ENCODE measurements at regions not wholly inside any gene's neighbourhood (a gene's known extent, or its start where the extent isn't known, plus 50 kb on each side); places are given as distances from the start of the nearest gene placed in this dataset.

DNA sequence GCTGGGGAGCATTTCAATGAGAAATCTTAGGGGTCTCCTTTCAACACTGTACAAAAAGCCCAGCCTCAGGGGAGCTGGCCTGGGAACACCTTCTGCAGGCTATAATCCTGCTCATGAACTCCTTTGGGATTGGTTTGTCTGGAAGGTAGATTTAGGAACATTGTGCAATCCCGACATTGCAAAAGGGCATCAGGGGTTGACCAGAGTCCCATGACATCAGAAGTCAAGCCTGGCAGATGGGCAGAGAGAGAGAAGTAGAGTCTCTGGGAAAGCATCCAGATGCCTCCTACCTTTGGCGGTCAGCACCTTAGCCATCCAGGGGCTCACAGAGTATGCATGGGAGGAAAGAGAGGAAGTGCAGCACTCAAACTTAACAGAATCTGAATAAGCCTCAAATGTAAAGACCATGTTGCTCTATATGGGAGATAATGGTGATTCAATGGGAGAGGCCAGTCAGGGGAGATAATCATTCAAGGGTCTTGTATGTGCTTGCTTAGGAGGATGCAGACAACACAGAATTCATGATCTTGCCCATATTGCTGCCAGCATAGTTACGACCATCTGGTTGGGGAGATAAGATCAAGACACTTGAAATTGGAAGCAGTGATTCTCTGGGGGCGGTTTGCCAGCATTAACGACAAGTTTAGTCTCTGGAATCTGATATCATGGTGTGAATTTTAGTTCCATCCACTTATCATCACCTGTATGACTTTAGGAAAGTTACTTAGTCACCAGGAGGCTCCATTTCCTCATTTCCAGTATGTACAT is 58.3 kb upstream of the UPP2 start:
- Histone ChIP-seq H4K5ac (ENCODE audit: insufficient read length, low read depth, low read length) (no peak overlapping the region), H4K91ac (ENCODE audit: insufficient read length, low read depth, low read length) (no peak overlapping the region), H2BK12ac (ENCODE audit: insufficient read length, low read depth, low read length) (no peak overlapping the region), H3K56ac (ENCODE audit: insufficient read length, low read depth, low read length) (no peak overlapping the region), H3K4ac (ENCODE audit: low read depth, low read length) (no peak overlapping the region), H2BK5ac (ENCODE audit: insufficient read length, low read length) (no peak overlapping the region), H3K9ac (ENCODE audit: extremely low read depth, insufficient read length, low read length) (no peak overlapping the region), H3K79me1 (ENCODE audit: insufficient read depth, low read depth, low read length, poor library complexity, severe bottlenecking) (no peaks in the 10 kb centered on the region), H2AFZ (ENCODE audit: low read length) (no peak overlapping the region), H3K79me2 (ENCODE audit: insufficient read depth, low read length) (no peaks in the 10 kb centered on the region), H3K14ac (ENCODE audit: insufficient read depth, low read length) (no peak overlapping the region), H2BK20ac (ENCODE audit: low read depth, low read length, poor library complexity, severe bottlenecking) (no peak overlapping the region), H2AK5ac (ENCODE audit: insufficient read length, low read length) (no peak overlapping the region), H4K20me1 (ENCODE audit: control insufficient read depth, insufficient read depth, insufficient read length) (no peaks in the 10 kb centered on the region), H4K8ac (replicated peaks; ENCODE audit: insufficient read length, low read depth, low read length) (no peak overlapping the region), H3K18ac (ENCODE audit: insufficient read length, low read depth, low read length) (no peak overlapping the region), H3T11ph (ENCODE audit: low read length) (no peak overlapping the region), H3K27me3 (ENCODE audit: insufficient read depth, low read length) (no peaks in the 10 kb centered on the region), H3K9me3 (ENCODE audit: control insufficient read depth, low read depth, low read length) (no peaks in the 10 kb centered on the region), H3K23me2 (ENCODE audit: insufficient read length, low read depth, low read length, poor library complexity, severe bottlenecking) (no peaks in the 10 kb centered on the region), H2BK15ac (ENCODE audit: low read depth, low read length) (no peak overlapping the region), H3K4me1 (ENCODE audit: insufficient read depth, low read length) (no peaks in the 10 kb centered on the region), H3K23ac (ENCODE audit: insufficient read length, low read depth, low read length) (no peak overlapping the region), H3K27ac (ENCODE audit: insufficient read length, low read depth, low read length) (no peak overlapping the region), H3K4me2 (ENCODE audit: insufficient read depth, insufficient read length, low read length) (no peak overlapping the region), H2BK120ac (ENCODE audit: low read depth, low read length, poor library complexity, severe bottlenecking) (no peak overlapping the region)
- DNase-seq, result no peak
- H3K9me3 Mint-ChIP-seq, result no peaks in the 10 kb centered on the region
- H3K27ac Mint-ChIP-seq, result no peak overlapping the region
- WGBS (ENCODE audit: extremely low coverage, insufficient read length, low lambda C conversion rate), result no CpG with 5 or more reads among the region's 5 CpGs
- no peaks in the 10 kb centered on the region for H3K36me3 Mint-ChIP-seq (ENCODE audit: insufficient read depth in 1 of 3, low read depth in 3 of 3)
- H3K4me1 Mint-ChIP-seq, result peaks cover 6 to 12% of the 10 kb centered on the region in 2 experiments
- no peak overlapping the region for H3K4me3 Mint-ChIP-seq
- TF ChIP-seq, protein P1, sequence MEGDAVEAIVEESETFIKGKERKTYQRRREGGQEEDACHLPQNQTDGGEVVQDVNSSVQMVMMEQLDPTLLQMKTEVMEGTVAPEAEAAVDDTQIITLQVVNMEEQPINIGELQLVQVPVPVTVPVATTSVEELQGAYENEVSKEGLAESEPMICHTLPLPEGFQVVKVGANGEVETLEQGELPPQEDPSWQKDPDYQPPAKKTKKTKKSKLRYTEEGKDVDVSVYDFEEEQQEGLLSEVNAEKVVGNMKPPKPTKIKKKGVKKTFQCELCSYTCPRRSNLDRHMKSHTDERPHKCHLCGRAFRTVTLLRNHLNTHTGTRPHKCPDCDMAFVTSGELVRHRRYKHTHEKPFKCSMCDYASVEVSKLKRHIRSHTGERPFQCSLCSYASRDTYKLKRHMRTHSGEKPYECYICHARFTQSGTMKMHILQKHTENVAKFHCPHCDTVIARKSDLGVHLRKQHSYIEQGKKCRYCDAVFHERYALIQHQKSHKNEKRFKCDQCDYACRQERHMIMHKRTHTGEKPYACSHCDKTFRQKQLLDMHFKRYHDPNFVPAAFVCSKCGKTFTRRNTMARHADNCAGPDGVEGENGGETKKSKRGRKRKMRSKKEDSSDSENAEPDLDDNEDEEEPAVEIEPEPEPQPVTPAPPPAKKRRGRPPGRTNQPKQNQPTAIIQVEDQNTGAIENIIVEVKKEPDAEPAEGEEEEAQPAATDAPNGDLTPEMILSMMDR (conservative IDR thresholded peaks at IDR 0.05), result no peak
- H3K27me3 Mint-ChIP-seq (ENCODE audit: low read depth), result no peaks in the 10 kb centered on the region

All from H9 (cell line).